Duodenal mucosa (tissue), 2 donors: ENCODE measurements at regions not wholly inside any gene's neighbourhood (a gene's known extent, or its start where the extent isn't known, plus 50 kb on each side); places are given as distances from the start of the nearest gene placed in this dataset.

Experiments used
- H3K27ac ChIP-seq: one replicate; pipeline ENCODE4 v1.7.0; 2013; ENCODE audit warnings: low read depth, low read length
- H3K27me3 ChIP-seq, 2 donors: one replicate each; pipeline ENCODE4 v1.7.0; 2013; ENCODE audit warnings: low read length in 2 of 2, control low read depth in 1 of 2; ENCODE audit not compliant: insufficient read depth in 2 of 2, control insufficient read depth in 1 of 2
- H3K36me3 ChIP-seq, 2 donors: one replicate each; pipeline ENCODE4 v1.7.0; 2013; ENCODE audit warnings: low read length in 2 of 2, control low read depth in 1 of 2; ENCODE audit not compliant: insufficient read depth in 2 of 2, control insufficient read depth in 1 of 2
- H3K4me1 ChIP-seq, 2 donors: one replicate each; pipeline ENCODE4 v1.7.0; 2013; ENCODE audit warnings: low read length in 2 of 2, control low read depth in 1 of 2; ENCODE audit not compliant: insufficient read depth in 2 of 2, control insufficient read depth in 1 of 2
- H3K4me3 ChIP-seq, 2 donors: one replicate each; pipeline ENCODE4 v1.7.0; 2013; ENCODE audit warnings: low read length in 2 of 2, low read depth in 1 of 2
- H3K9ac ChIP-seq, 2 donors: one replicate each; pipeline ENCODE4 v1.7.0; 2013; ENCODE audit warnings: low read length in 2 of 2, low read depth in 1 of 2
- H3K9me3 ChIP-seq, 2 donors: one replicate each; pipeline ENCODE4 v1.7.0; 2013; ENCODE audit warnings: low read length in 2 of 2, control low read depth in 1 of 2; ENCODE audit not compliant: control insufficient read depth in 1 of 2

DNA sequence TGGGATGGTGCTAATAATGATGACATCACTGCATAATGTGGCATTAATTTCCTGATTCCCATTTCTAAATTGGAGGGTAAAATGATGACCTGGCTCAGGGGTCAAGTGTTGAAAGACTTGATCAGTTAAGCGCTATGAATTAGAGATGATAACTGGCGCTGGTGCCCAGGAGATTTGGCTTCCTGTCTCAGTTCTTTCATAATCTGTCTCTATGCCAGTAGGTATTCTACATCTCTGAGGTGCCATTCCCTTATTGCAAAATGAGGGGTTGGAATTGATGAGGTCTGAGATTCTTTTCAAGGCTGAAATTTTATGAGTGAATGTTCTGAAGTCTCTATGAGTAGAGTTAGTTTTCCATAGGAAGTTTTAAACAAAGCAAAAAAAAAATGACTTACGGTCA is 1715.1 kb upstream of the WWC1 start:
- H3K36me3 ChIP-seq = no peaks in the 10 kb centered on the region
- no peak overlapping the region for H3K9ac ChIP-seq
- no peaks in the 10 kb centered on the region for H3K4me1 ChIP-seq
- no peak overlapping the region for H3K27ac ChIP-seq
- H3K27me3 ChIP-seq = no peaks in the 10 kb centered on the region
- no peak overlapping the region for H3K4me3 ChIP-seq
- peaks cover 0 to 5% of the 10 kb centered on the region in 2 donors for H3K9me3 ChIP-seq

- Histone ChIP-seq H3K9ac (no peak overlapping the region), H3K36me3 (no peaks in the 10 kb centered on the region), H3K27ac (no peak overlapping the region), H3K4me1 (no peaks in the 10 kb centered on the region), H3K9me3 (no peaks in the 10 kb centered on the region), H3K4me3 (no peak overlapping the region), H3K27me3 (no peaks in the 10 kb centered on the region)
These were observed 1709.6 kb upstream of the WWC1 start for GRCh38 chr5:166581826-166582225.

GRCh38 chr5:166582416-166582815 is 1709.0 kb upstream of the WWC1 start:
- Histone ChIP-seq H3K4me1 (no peaks in the 10 kb centered on the region), H3K9ac (no peak overlapping the region), H3K9me3 (no peaks in the 10 kb centered on the region), H3K27ac (no peak overlapping the region), H3K36me3 (no peaks in the 10 kb centered on the region), H3K27me3 (no peaks in the 10 kb centered on the region), H3K4me3 (no peak overlapping the region)

DNA sequence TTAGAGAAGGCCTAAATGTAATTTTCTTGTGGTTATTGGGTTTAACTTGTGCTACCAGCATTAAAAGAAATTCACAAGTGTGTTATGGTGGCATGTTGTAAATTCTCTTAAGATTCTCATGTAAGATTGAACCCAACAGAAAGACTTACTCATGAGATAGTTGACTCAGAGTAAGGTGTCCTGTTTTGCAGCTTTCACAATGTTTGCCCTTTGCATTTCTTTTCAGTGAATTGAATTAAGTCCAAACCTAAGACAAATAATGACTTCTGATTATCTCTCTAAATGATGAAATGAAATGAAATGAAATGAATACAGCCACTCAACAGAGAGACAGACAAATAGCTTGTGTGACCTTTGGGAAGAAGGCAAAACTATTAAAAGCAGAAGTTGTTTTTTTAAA is 1696.9 kb upstream of the WWC1 start:
- no peaks in the 10 kb centered on the region for H3K36me3 ChIP-seq
- H3K9ac ChIP-seq = no peak overlapping the region
- H3K27ac ChIP-seq = no peak overlapping the region
- H3K4me3 ChIP-seq = no peak overlapping the region
- no peaks in the 10 kb centered on the region for H3K4me1 ChIP-seq
- peaks cover 2 to 11% of the 10 kb centered on the region in 2 donors for H3K9me3 ChIP-seq
- no peaks in the 10 kb centered on the region for H3K27me3 ChIP-seq

DNA sequence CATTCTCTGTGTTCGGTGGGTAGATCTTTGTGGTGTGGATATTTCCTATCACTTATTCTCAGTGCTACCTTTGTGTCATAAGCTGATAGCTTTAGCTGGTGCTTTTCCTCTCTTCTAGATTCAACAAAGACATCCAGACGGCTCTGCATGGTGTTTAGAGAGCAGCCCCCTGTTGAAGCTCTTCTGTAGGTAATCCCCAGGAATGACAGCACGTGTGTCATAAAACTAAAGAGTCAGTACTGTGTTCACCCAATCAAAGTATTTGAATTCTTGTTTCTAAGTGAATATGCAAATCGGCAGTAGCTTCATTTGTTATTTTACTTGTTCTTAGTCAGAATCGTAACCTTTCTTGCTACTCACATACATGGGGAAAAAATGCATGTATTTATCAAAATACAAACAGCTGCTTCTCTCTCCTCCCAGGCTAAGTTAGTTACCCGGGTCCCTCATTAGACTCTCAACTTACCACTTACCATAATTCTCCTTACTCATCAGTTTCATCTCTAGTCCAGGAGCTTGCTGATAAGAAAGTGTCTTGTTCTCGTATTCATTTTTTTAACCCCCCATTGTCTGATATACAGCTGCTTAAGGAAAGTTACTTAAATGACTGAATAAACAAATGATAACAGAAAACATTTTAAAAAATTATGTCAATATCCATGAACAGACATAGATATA is 1696.0 kb upstream of the WWC1 start:
- Histone ChIP-seq H3K9ac (no peak overlapping the region), H3K4me3 (no peak overlapping the region), H3K36me3 (no peaks in the 10 kb centered on the region), H3K27ac (no peak overlapping the region), H3K9me3 (peaks cover 2 to 17% of the 10 kb centered on the region in 2 donors), H3K4me1 (no peaks in the 10 kb centered on the region), H3K27me3 (no peaks in the 10 kb centered on the region)

GRCh38 chr5:166596043-166596442 is 1695.4 kb upstream of the WWC1 start:
- H3K9me3 ChIP-seq = peaks cover 2 to 17% of the 10 kb centered on the region in 2 donors
- H3K4me1 ChIP-seq = no peaks in the 10 kb centered on the region
- H3K36me3 ChIP-seq = no peaks in the 10 kb centered on the region
- H3K27me3 ChIP-seq = no peaks in the 10 kb centered on the region
- H3K4me3 ChIP-seq = no peak overlapping the region
- no peak overlapping the region for H3K9ac ChIP-seq
- no peak overlapping the region for H3K27ac ChIP-seq

DNA sequence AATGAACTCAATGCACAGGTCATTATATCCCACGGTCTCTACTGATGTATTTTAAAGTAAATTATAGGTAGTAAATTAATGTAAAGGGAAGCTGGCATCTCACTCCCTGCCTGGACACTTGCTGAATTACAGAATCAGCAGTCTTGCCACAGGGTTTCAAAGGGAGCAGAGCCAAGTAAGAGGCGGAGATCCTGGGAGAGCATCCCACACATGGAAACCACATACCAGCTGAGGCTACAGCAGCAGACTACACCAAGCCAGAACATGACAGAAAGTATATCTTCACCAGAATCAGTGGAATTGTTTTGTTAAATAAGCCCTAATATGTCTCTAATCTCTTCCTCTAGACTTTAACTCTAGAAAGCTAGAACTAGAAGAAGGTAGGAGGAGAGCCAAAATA is 1689.2 kb upstream of the WWC1 start:
- no peaks in the 10 kb centered on the region for H3K36me3 ChIP-seq
- no peak overlapping the region for H3K9ac ChIP-seq
- no peak overlapping the region for H3K4me3 ChIP-seq
- no peaks in the 10 kb centered on the region for H3K4me1 ChIP-seq
- H3K27me3 ChIP-seq = no peaks in the 10 kb centered on the region
- no peak overlapping the region for H3K27ac ChIP-seq
- peaks cover 4 to 17% of the 10 kb centered on the region in 2 donors for H3K9me3 ChIP-seq

- H3K27me3 ChIP-seq = no peaks in the 10 kb centered on the region
- no peak overlapping the region for H3K27ac ChIP-seq
These were observed 1673.9 kb upstream of the WWC1 start for GRCh38 chr5:166617507-166617906.

DNA sequence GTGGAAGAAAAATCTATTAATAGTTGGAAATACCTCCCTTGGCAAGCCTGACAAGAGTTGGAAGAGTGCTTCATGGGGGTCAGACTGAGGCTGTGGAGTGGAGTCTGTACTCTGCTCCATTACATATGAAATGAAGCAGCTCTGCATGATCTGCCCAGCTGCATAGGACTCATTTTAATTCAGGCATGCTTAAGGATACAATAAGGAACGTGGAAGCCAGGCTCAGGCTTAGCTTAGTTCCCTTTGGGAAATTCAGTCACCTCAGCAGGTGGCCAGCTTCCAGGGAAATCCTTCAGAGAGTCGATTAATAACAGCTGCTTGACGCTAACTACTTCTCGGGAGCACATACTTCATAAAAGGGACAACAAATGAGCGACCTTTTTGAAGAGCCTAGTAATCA is 1672.9 kb upstream of the WWC1 start:
- H3K27me3 ChIP-seq = no peaks in the 10 kb centered on the region
- H3K4me1 ChIP-seq = no peaks in the 10 kb centered on the region
- H3K36me3 ChIP-seq = no peaks in the 10 kb centered on the region
- H3K27ac ChIP-seq = no peak overlapping the region
- H3K4me3 ChIP-seq = no peak overlapping the region
- H3K9me3 ChIP-seq = peaks cover 0 to 16% of the 10 kb centered on the region in 2 donors
- no peak overlapping the region for H3K9ac ChIP-seq

More at GRCh38 chr5:166617507-166617906, 1673.9 kb upstream of the WWC1 start:
- no peak overlapping the region for H3K9ac ChIP-seq
- peaks cover 0 to 16% of the 10 kb centered on the region in 2 donors for H3K9me3 ChIP-seq
- no peak overlapping the region for H3K4me3 ChIP-seq
- no peaks in the 10 kb centered on the region for H3K4me1 ChIP-seq
- no peaks in the 10 kb centered on the region for H3K36me3 ChIP-seq

GRCh38 chr5:166624573-166624972 is 1666.9 kb upstream of the WWC1 start:
- Histone ChIP-seq H3K4me3 (no peak overlapping the region), H3K27ac (no peak overlapping the region), H3K36me3 (no peaks in the 10 kb centered on the region), H3K4me1 (no peaks in the 10 kb centered on the region), H3K27me3 (no peaks in the 10 kb centered on the region), H3K9me3 (no peaks in the 10 kb centered on the region), H3K9ac (no peak overlapping the region)
